ENCODE measurements at regions not wholly inside any gene's neighbourhood (a gene's known extent, or its start where the extent isn't known, plus 50 kb on each side); places are given as distances from the start of the nearest gene placed in this dataset.

DNA sequence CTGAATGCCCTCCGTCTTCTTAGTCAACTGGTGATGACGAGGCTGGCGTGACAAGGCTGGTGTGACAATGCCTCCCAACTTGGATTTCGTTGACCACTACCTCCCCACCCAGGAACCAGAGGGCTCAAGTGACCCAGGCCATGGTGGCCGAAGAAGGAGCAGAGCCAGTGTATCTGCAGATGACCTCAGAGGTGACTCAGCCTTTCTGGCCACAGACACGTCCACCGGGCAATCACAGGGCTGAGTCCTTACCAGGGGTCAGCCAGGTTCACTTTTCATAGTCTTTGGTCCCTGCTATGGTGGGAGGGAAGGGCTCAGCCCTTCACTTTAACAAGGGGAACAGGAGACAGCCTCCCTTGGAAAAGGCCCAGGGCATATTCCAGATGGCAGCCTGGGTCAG, 116.3 kb downstream of the MAF start (continued):
- TF ChIP-seq, protein P1, sequence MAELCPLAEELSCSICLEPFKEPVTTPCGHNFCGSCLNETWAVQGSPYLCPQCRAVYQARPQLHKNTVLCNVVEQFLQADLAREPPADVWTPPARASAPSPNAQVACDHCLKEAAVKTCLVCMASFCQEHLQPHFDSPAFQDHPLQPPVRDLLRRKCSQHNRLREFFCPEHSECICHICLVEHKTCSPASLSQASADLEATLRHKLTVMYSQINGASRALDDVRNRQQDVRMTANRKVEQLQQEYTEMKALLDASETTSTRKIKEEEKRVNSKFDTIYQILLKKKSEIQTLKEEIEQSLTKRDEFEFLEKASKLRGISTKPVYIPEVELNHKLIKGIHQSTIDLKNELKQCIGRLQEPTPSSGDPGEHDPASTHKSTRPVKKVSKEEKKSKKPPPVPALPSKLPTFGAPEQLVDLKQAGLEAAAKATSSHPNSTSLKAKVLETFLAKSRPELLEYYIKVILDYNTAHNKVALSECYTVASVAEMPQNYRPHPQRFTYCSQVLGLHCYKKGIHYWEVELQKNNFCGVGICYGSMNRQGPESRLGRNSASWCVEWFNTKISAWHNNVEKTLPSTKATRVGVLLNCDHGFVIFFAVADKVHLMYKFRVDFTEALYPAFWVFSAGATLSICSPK (IDR thresholded peaks at IDR 0.05; ENCODE audit: borderline replicate concordance), result no peak
- TF ChIP-seq ESRRA (IDR thresholded peaks at IDR 0.05; ENCODE audit: borderline replicate concordance, low read depth) (no peak), ARID2 (IDR thresholded peaks at IDR 0.05) (no peak), MEF2D (tag; conservative IDR thresholded peaks at IDR 0.05; ENCODE audit: low read depth) (no peak), ZNF785 (CRISPR knock-in tag; IDR thresholded peaks at IDR 0.05) (no peak), SIN3A (IDR thresholded peaks at IDR 0.05; ENCODE audit: borderline replicate concordance in 2 of 2, control insufficient read depth in 1 of 2, low read depth in 2 of 2, low read length in 2 of 2) (no peak), HEY1 (CRISPR knock-in tag; IDR thresholded peaks at IDR 0.05; ENCODE audit: borderline replicate concordance) (no peak), NCOA1 (IDR thresholded peaks at IDR 0.05; ENCODE audit: low read depth) (no peak), CEBPB (tag; IDR thresholded peaks at IDR 0.05) (no peak), IFI16 (CRISPR knock-in tag; IDR thresholded peaks at IDR 0.05) (no peak)
- TF ChIP-seq, protein P2, sequence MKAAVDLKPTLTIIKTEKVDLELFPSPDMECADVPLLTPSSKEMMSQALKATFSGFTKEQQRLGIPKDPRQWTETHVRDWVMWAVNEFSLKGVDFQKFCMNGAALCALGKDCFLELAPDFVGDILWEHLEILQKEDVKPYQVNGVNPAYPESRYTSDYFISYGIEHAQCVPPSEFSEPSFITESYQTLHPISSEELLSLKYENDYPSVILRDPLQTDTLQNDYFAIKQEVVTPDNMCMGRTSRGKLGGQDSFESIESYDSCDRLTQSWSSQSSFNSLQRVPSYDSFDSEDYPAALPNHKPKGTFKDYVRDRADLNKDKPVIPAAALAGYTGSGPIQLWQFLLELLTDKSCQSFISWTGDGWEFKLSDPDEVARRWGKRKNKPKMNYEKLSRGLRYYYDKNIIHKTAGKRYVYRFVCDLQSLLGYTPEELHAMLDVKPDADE (conservative IDR thresholded peaks at IDR 0.05; ENCODE audit: control insufficient read depth, low read depth, low read length), result no peak
- TF ChIP-seq, protein P3, sequence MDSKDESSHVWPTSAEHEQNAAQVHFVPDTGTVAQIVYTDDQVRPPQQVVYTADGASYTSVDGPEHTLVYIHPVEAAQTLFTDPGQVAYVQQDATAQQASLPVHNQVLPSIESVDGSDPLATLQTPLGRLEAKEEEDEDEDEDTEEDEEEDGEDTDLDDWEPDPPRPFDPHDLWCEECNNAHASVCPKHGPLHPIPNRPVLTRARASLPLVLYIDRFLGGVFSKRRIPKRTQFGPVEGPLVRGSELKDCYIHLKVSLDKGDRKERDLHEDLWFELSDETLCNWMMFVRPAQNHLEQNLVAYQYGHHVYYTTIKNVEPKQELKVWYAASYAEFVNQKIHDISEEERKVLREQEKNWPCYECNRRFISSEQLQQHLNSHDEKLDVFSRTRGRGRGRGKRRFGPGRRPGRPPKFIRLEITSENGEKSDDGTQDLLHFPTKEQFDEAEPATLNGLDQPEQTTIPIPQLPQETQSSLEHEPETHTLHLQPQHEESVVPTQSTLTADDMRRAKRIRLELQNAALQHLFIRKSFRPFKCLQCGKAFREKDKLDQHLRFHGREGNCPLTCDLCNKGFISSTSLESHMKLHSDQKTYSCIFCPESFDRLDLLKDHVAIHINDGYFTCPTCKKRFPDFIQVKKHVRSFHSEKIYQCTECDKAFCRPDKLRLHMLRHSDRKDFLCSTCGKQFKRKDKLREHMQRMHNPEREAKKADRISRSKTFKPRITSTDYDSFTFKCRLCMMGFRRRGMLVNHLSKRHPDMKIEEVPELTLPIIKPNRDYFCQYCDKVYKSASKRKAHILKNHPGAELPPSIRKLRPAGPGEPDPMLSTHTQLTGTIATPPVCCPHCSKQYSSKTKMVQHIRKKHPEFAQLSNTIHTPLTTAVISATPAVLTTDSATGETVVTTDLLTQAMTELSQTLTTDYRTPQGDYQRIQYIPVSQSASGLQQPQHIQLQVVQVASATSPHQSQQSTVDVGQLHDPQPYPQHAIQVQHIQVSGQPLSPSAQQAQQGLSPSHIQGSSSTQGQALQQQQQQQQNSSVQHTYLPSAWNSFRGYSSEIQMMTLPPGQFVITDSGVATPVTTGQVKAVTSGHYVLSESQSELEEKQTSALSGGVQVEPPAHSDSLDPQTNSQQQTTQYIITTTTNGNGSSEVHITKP (IDR thresholded peaks at IDR 0.05; ENCODE audit: partially characterized antibody), result no peak
